H1 (cell line): ENCODE measurements at regions not wholly inside any gene's neighbourhood (a gene's known extent, or its start where the extent isn't known, plus 50 kb on each side); places are given as distances from the start of the nearest gene placed in this dataset.

ENCODE experiments used
- KDM5A ChIP-seq: fragments of 200-600 bp; IDR thresholded peaks from 2 replicates; pipeline ENCODE4 v1.7.1; 2012; ENCODE audit warnings: mild to moderate bottlenecking, low read length, inconsistent platforms, mixed read lengths
- PHF8 ChIP-seq: fragments of 200-600 bp; sonication (generic); conservative IDR thresholded peaks from 2 replicates; pipeline ENCODE4 v1.7.1; 2012; ENCODE audit warnings: low read depth, mild to moderate bottlenecking, inconsistent platforms, low read length, moderate library complexity
- TEAD4 ChIP-seq: IDR thresholded peaks from 2 replicates; pipeline ENCODE4 v1.6.1; 2012; ENCODE audit warnings: low read depth, low read length, inconsistent platforms, mixed read lengths
- ZNF274 ChIP-seq: IDR thresholded peaks from 2 replicates; pipeline ENCODE4 v1.7.0; 2012; ENCODE audit warnings: low read length, borderline replicate concordance; ENCODE audit errors: extremely low read depth
- TF ChIP-seq, protein P1 (sequence below): fragments of 300-600 bp; sonication (generic); IDR thresholded peaks from 2 replicates; pipeline ENCODE4 v1.7.1; 2012; ENCODE audit warnings: low read length, moderate library complexity, mild to moderate bottlenecking, inconsistent platforms; ENCODE audit not compliant: insufficient replicate concordance
- TF ChIP-seq, protein P2 (sequence below): IDR thresholded peaks from 2 replicates; pipeline ENCODE4 v1.6.1; 2011; ENCODE audit warnings: low read length, improper control_type of control experiment

DNA sequence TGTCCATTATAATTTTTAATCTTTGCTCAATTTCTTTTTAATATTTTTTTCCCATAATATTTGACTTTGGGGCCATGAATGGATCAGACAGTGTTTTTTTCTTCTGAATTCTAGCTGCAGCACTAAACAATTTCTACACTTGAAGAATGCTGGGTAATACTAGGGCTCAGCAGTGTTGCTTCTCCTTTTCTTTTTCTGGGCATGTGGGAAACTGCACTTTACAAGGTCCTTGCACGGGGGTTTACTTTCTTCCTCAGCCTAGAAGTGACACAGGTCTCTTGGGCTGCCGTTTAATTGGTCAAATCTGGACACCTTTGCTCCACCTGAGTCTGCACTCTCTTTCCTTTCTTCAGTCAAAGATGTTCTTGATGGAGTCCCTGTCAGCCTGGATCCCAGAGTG, 135.4 kb upstream of the APCDD1 start (continued):
- TF ChIP-seq, protein P1, sequence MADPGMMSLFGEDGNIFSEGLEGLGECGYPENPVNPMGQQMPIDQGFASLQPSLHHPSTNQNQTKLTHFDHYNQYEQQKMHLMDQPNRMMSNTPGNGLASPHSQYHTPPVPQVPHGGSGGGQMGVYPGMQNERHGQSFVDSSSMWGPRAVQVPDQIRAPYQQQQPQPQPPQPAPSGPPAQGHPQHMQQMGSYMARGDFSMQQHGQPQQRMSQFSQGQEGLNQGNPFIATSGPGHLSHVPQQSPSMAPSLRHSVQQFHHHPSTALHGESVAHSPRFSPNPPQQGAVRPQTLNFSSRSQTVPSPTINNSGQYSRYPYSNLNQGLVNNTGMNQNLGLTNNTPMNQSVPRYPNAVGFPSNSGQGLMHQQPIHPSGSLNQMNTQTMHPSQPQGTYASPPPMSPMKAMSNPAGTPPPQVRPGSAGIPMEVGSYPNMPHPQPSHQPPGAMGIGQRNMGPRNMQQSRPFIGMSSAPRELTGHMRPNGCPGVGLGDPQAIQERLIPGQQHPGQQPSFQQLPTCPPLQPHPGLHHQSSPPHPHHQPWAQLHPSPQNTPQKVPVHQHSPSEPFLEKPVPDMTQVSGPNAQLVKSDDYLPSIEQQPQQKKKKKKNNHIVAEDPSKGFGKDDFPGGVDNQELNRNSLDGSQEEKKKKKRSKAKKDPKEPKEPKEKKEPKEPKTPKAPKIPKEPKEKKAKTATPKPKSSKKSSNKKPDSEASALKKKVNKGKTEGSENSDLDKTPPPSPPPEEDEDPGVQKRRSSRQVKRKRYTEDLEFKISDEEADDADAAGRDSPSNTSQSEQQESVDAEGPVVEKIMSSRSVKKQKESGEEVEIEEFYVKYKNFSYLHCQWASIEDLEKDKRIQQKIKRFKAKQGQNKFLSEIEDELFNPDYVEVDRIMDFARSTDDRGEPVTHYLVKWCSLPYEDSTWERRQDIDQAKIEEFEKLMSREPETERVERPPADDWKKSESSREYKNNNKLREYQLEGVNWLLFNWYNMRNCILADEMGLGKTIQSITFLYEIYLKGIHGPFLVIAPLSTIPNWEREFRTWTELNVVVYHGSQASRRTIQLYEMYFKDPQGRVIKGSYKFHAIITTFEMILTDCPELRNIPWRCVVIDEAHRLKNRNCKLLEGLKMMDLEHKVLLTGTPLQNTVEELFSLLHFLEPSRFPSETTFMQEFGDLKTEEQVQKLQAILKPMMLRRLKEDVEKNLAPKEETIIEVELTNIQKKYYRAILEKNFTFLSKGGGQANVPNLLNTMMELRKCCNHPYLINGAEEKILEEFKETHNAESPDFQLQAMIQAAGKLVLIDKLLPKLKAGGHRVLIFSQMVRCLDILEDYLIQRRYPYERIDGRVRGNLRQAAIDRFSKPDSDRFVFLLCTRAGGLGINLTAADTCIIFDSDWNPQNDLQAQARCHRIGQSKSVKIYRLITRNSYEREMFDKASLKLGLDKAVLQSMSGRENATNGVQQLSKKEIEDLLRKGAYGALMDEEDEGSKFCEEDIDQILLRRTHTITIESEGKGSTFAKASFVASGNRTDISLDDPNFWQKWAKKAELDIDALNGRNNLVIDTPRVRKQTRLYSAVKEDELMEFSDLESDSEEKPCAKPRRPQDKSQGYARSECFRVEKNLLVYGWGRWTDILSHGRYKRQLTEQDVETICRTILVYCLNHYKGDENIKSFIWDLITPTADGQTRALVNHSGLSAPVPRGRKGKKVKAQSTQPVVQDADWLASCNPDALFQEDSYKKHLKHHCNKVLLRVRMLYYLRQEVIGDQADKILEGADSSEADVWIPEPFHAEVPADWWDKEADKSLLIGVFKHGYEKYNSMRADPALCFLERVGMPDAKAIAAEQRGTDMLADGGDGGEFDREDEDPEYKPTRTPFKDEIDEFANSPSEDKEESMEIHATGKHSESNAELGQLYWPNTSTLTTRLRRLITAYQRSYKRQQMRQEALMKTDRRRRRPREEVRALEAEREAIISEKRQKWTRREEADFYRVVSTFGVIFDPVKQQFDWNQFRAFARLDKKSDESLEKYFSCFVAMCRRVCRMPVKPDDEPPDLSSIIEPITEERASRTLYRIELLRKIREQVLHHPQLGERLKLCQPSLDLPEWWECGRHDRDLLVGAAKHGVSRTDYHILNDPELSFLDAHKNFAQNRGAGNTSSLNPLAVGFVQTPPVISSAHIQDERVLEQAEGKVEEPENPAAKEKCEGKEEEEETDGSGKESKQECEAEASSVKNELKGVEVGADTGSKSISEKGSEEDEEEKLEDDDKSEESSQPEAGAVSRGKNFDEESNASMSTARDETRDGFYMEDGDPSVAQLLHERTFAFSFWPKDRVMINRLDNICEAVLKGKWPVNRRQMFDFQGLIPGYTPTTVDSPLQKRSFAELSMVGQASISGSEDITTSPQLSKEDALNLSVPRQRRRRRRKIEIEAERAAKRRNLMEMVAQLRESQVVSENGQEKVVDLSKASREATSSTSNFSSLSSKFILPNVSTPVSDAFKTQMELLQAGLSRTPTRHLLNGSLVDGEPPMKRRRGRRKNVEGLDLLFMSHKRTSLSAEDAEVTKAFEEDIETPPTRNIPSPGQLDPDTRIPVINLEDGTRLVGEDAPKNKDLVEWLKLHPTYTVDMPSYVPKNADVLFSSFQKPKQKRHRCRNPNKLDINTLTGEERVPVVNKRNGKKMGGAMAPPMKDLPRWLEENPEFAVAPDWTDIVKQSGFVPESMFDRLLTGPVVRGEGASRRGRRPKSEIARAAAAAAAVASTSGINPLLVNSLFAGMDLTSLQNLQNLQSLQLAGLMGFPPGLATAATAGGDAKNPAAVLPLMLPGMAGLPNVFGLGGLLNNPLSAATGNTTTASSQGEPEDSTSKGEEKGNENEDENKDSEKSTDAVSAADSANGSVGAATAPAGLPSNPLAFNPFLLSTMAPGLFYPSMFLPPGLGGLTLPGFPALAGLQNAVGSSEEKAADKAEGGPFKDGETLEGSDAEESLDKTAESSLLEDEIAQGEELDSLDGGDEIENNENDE: no peak
- TF ChIP-seq KDM5A: no peak
- no peak for TF ChIP-seq PHF8
- no peak for TF ChIP-seq ZNF274
- TF ChIP-seq, protein P2, sequence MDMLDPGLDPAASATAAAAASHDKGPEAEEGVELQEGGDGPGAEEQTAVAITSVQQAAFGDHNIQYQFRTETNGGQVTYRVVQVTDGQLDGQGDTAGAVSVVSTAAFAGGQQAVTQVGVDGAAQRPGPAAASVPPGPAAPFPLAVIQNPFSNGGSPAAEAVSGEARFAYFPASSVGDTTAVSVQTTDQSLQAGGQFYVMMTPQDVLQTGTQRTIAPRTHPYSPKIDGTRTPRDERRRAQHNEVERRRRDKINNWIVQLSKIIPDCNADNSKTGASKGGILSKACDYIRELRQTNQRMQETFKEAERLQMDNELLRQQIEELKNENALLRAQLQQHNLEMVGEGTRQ: no peak
- TF ChIP-seq TEAD4: no peak
